Activated naive CD8-positive, alpha-beta T cell (primary cell): ENCODE measurements at regions not wholly inside any gene's neighbourhood (a gene's known extent, or its start where the extent isn't known, plus 50 kb on each side); places are given as distances from the start of the nearest gene placed in this dataset.
"Not testable (repeated sequence)": the region's sequence is repeated elsewhere in the genome, so short reads cannot be mapped to it uniquely, and the experiment has no call there.

ENCODE experiments used
- H3K27ac Mint-ChIP-seq: one replicate; pipeline ENCODE4 v1.8.0; 2021; ENCODE audit warnings: mixed read lengths
- H3K27me3 Mint-ChIP-seq: one replicate; pipeline ENCODE4 v1.8.0; 2021; ENCODE audit warnings: mixed read lengths
- H3K36me3 Mint-ChIP-seq: one replicate; pipeline ENCODE4 v1.8.0; 2021; ENCODE audit warnings: mixed read lengths
- H3K4me1 Mint-ChIP-seq: one replicate; pipeline ENCODE4 v1.8.0; 2021; ENCODE audit warnings: low read depth, mixed read lengths
- H3K4me3 Mint-ChIP-seq: one replicate; pipeline ENCODE4 v1.8.0; 2021; ENCODE audit warnings: mild to moderate bottlenecking, mixed read lengths
- H3K9me3 Mint-ChIP-seq: one replicate; pipeline ENCODE4 v1.8.0; 2021; ENCODE audit warnings: low read depth, mixed read lengths

GRCh38 chr6:80497696-80498486 lies 391.4 kb downstream of the BCKDHB start:
- not testable (repeated sequence) for H3K4me1 Mint-ChIP-seq, H3K36me3 Mint-ChIP-seq, H3K9me3 Mint-ChIP-seq, H3K27me3 Mint-ChIP-seq, H3K27ac Mint-ChIP-seq, H3K4me3 Mint-ChIP-seq

DNA sequence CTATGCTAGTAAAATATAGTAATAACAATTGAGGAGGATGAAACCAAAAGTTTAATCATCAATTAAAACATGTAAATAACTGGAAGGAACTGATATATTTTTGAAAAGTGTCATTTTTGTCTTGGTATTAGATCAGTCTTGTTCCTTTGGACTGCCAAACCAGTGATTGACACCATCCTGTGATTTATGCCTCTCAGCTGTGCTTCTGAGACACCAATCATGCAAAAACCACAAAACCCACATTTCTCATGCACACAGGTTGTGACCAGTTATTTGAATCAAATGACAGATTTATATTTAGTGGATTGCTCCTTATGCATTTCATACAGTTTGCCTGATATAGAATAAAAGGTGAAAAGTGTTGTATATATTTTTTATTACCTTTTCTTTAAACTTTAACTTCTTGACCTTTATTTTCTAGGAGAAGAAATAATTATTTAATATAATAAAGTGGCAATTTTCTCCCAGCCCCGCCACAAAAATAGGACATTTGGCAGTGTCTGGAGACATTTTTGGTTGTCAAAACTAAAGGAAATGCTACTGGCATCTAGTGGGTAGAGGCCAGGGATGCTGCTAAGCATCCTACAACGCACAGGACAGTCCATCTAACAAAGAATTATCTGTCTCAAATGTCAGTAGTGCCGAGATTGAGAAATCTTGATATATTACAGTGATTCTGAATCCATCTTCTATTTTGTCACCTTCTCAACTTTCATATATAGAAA lies 383.6 kb downstream of the BCKDHB start:
- no peaks in the 10 kb centered on the region for H3K36me3 Mint-ChIP-seq
- H3K27ac Mint-ChIP-seq = no peak overlapping the region
- no peaks in the 10 kb centered on the region for H3K27me3 Mint-ChIP-seq
- H3K4me1 Mint-ChIP-seq = no peaks in the 10 kb centered on the region
- no peak overlapping the region for H3K4me3 Mint-ChIP-seq
- peaks cover 4% of the 10 kb centered on the region for H3K9me3 Mint-ChIP-seq

DNA sequence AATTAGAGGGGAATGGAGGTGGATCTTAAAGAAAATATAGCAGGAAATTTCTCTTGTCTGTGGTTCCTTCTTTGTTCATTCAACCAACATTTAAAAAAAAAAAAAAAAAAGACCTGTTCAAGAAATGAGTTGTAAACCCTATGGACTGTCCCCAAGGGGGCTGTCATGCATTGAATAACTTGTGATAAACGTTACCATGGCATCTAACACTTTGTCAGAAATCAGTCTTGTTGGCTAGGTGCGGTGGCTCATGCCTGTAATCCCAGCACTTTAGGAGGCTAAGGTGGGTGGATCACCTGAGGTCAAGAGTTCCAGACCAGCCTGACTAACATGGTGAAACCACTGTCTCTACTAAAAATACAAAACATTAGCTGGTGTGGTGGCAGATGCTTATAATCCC lies 381.7 kb downstream of the BCKDHB start:
- Mint-ChIP-seq H3K9me3 (peaks cover 4% of the 10 kb centered on the region), H3K27ac (no peak overlapping the region)

GRCh38 chr6:80485494-80485893 lies 379.0 kb downstream of the BCKDHB start:
- H3K27me3 Mint-ChIP-seq, H3K36me3 Mint-ChIP-seq, H3K9me3 Mint-ChIP-seq, H3K27ac Mint-ChIP-seq, H3K4me3 Mint-ChIP-seq, H3K4me1 Mint-ChIP-seq: not testable (repeated sequence)

More for the DNA sequence above, 381.7 kb downstream of the BCKDHB start:
- Mint-ChIP-seq H3K36me3 (no peaks in the 10 kb centered on the region), H3K4me3 (no peak overlapping the region), H3K4me1 (no peaks in the 10 kb centered on the region), H3K27me3 (peaks cover 4% of the 10 kb centered on the region)

- Mint-ChIP-seq H3K9me3 (no peaks in the 10 kb centered on the region), H3K36me3 (no peaks in the 10 kb centered on the region), H3K4me3 (no peak overlapping the region), H3K4me1 (no peaks in the 10 kb centered on the region), H3K27ac (no peak overlapping the region), H3K27me3 (peaks cover 5% of the 10 kb centered on the region)
Measured at GRCh38 chr6:80482056-80482455, 375.6 kb downstream of the BCKDHB start.

DNA sequence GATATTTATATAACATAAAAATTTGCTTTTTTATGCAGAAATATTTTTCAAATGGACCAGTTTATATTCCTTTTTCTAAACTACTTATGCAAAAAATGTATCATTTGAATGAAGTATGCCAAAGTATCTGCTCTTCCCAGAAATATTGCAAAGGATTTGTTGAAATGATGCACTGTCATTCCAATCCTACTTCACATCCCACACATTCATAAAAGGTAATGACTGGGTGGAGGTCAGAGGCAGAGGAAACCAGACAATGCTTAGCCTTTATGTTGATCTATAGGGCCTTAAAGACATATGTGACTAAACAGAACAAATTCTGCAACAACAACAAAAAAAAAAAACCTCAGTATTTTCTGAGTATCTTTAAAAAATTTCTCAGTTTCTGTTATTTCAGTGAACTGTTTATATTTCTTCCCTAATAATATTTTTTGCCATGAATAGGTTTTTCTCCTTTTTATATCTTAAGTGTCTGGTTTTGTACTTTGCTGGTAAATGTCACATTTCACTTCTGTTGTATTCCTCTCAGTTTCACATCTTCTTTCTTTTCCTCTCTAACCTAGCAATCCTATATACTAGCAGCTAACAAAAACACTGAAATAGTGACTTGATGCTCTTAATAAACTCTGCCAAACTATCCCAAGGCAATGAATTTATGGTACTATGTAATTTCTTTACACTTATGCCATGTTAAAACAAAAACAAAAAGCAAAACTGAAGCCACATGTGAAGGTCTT lies 374.1 kb downstream of the BCKDHB start:
- no peaks in the 10 kb centered on the region for H3K9me3 Mint-ChIP-seq
- no peak overlapping the region for H3K4me3 Mint-ChIP-seq
- no peaks in the 10 kb centered on the region for H3K36me3 Mint-ChIP-seq
- H3K27ac Mint-ChIP-seq = no peak overlapping the region
- H3K4me1 Mint-ChIP-seq = no peaks in the 10 kb centered on the region
- H3K27me3 Mint-ChIP-seq = peaks cover 5% of the 10 kb centered on the region

DNA sequence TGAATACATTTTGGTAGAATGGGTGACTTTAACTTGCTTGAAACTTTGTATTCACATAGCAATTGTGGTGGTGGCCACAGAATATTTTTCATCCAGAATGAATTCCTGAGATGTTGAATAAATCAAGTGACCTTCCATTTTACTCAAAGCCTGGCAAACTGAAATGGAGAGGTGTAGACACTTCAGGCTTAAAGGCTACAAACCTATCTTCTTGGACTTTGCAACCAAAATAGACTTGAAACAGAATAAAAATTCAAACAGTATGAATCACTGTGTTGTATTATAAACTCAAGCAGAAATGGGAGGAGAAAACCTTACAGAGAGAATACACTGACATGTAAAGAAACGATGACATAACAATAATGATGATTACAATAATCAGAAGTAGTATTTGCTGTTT lies 371.6 kb downstream of the BCKDHB start:
- no peaks in the 10 kb centered on the region for H3K9me3 Mint-ChIP-seq
- H3K27me3 Mint-ChIP-seq = no peaks in the 10 kb centered on the region
- no peak overlapping the region for H3K27ac Mint-ChIP-seq
- no peak overlapping the region for H3K4me3 Mint-ChIP-seq
- H3K36me3 Mint-ChIP-seq = no peaks in the 10 kb centered on the region
- H3K4me1 Mint-ChIP-seq = no peaks in the 10 kb centered on the region

DNA sequence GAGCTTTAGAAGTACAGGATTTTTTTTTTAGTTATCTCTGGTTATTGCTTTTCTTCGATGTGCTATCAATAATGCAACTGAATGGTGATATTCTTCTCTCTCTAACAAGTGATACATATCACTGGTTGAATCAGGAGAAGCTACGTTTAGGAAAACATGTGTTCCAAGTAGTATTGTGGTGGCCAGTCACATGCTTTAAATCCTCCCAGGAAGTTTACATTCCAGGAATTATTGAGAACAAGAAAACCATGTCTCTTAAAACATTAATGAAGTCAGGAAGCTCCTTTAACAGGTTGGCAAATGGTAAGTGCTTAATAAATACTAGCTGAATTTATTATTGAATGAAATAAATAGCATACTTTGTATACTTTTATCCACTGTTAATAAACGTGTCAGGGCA lies 371.1 kb downstream of the BCKDHB start:
- no peak overlapping the region for H3K27ac Mint-ChIP-seq
- no peaks in the 10 kb centered on the region for H3K9me3 Mint-ChIP-seq
- H3K27me3 Mint-ChIP-seq = no peaks in the 10 kb centered on the region
- no peaks in the 10 kb centered on the region for H3K36me3 Mint-ChIP-seq
- no peaks in the 10 kb centered on the region for H3K4me1 Mint-ChIP-seq
- H3K4me3 Mint-ChIP-seq = no peak overlapping the region

GRCh38 chr6:80472271-80472670 lies 365.8 kb downstream of the BCKDHB start:
- no peak overlapping the region for H3K27ac Mint-ChIP-seq
- H3K9me3 Mint-ChIP-seq = no peaks in the 10 kb centered on the region
- no peaks in the 10 kb centered on the region for H3K36me3 Mint-ChIP-seq
- H3K4me3 Mint-ChIP-seq = no peak overlapping the region
- no peaks in the 10 kb centered on the region for H3K4me1 Mint-ChIP-seq
- no peaks in the 10 kb centered on the region for H3K27me3 Mint-ChIP-seq

- H3K27ac Mint-ChIP-seq = no peak overlapping the region
- no peaks in the 10 kb centered on the region for H3K9me3 Mint-ChIP-seq
- no peaks in the 10 kb centered on the region for H3K27me3 Mint-ChIP-seq
- H3K4me3 Mint-ChIP-seq = no peak overlapping the region
- no peaks in the 10 kb centered on the region for H3K36me3 Mint-ChIP-seq
- H3K4me1 Mint-ChIP-seq = no peaks in the 10 kb centered on the region
Measured at GRCh38 chr6:80469977-80470376, 363.5 kb downstream of the BCKDHB start.

GRCh38 chr6:80468398-80468797 lies 361.9 kb downstream of the BCKDHB start:
- no peak overlapping the region for H3K27ac Mint-ChIP-seq
- H3K36me3 Mint-ChIP-seq = no peaks in the 10 kb centered on the region
- H3K4me1 Mint-ChIP-seq = no peaks in the 10 kb centered on the region
- H3K4me3 Mint-ChIP-seq = no peak overlapping the region
- no peaks in the 10 kb centered on the region for H3K9me3 Mint-ChIP-seq
- H3K27me3 Mint-ChIP-seq = no peaks in the 10 kb centered on the region

DNA sequence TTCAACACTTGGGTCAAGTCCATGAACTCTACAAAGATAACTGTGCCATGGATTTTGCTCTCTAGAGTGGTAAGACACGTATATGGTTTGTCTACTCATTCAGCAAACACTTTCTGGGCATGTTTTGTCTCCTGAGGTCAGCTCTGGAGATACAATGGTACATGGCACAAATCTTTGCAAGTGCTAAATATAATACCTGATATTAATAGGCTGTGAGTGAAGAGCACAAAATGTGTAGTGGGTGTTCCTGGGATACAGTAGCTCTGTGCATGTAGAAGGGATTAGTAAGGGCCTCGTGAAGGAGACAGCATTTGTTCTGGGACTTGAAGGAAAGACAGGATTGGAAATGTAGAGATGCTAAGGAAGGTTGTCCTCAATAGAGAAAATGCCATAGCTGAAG lies 360.9 kb downstream of the BCKDHB start:
- Mint-ChIP-seq H3K4me3 (no peak overlapping the region), H3K4me1 (no peaks in the 10 kb centered on the region), H3K9me3 (no peaks in the 10 kb centered on the region), H3K27ac (no peak overlapping the region), H3K27me3 (no peaks in the 10 kb centered on the region), H3K36me3 (no peaks in the 10 kb centered on the region)

- no peaks in the 10 kb centered on the region for H3K27me3 Mint-ChIP-seq
- no peaks in the 10 kb centered on the region for H3K9me3 Mint-ChIP-seq
- no peaks in the 10 kb centered on the region for H3K4me1 Mint-ChIP-seq
- H3K4me3 Mint-ChIP-seq = no peak overlapping the region
- H3K36me3 Mint-ChIP-seq = no peaks in the 10 kb centered on the region
- H3K27ac Mint-ChIP-seq = no peak overlapping the region
Measured at GRCh38 chr6:80466981-80467380, 360.5 kb downstream of the BCKDHB start.

- Mint-ChIP-seq H3K27ac (no peak overlapping the region), H3K4me1 (no peaks in the 10 kb centered on the region), H3K36me3 (no peaks in the 10 kb centered on the region), H3K27me3 (no peaks in the 10 kb centered on the region), H3K4me3 (no peak overlapping the region), H3K9me3 (no peaks in the 10 kb centered on the region)
Measured at GRCh38 chr6:80465513-80465912, 359.0 kb downstream of the BCKDHB start.

GRCh38 chr6:80464901-80465300 lies 358.4 kb downstream of the BCKDHB start:
- Mint-ChIP-seq H3K36me3 (no peaks in the 10 kb centered on the region), H3K9me3 (no peaks in the 10 kb centered on the region), H3K4me1 (no peaks in the 10 kb centered on the region), H3K4me3 (no peak overlapping the region), H3K27me3 (no peaks in the 10 kb centered on the region), H3K27ac (no peak overlapping the region)
